GM21528 (cell line): ENCODE measurements at regions not wholly inside any gene's neighbourhood (a gene's known extent, or its start where the extent isn't known, plus 50 kb on each side); places are given as distances from the start of the nearest gene placed in this dataset.

Source experiments
- ATAC-seq: cut with Tn5 transposase; IDR thresholded peaks from one replicate; pipeline ENCODE4 v1.9.1; 2021; ENCODE audit warnings: mild to moderate bottlenecking, moderate library complexity; ENCODE audit not compliant: unreplicated experiment, low FRiP score

GRCh38 chr9:788777-789176, 52.7 kb upstream of the DMRT1 start:
- no peak for ATAC-seq
